Neural cell (in vitro differentiated cells): ENCODE measurements at regions not wholly inside any gene's neighbourhood (a gene's known extent, or its start where the extent isn't known, plus 50 kb on each side); places are given as distances from the start of the nearest gene placed in this dataset.

Experiments used
- H2AFZ ChIP-seq: fragments of 200-600, 300-800 bp; sonication (generic), shearing (Covaris generic); 2 replicates; pipeline ENCODE4 v1.6.0; 2014; ENCODE audit warnings: low read depth, mild to moderate bottlenecking, antibody characterized with exemption, low read length, moderate library complexity
- H3F3A ChIP-seq: fragments of 200-600 bp; shearing (Covaris generic); 2 replicates; pipeline ENCODE4 v1.6.1; 2016; ENCODE audit warnings: mild to moderate bottlenecking, moderate library complexity, mixed read lengths, antibody characterized with exemption, low read length; ENCODE audit not compliant: insufficient read depth, poor library complexity, severe bottlenecking
- H3K27ac ChIP-seq: fragments of 200-600, 300-800 bp; sonication (generic), shearing (Covaris generic); 2 replicates; pipeline ENCODE4 v1.5.1; 2014; ENCODE audit warnings: mild to moderate bottlenecking, low read length, moderate library complexity
- H3K27me3 ChIP-seq: fragments of 300-800, 200-600 bp; sonication (generic), shearing (Covaris generic); 2 replicates; pipeline ENCODE4 v1.6.0; 2014; ENCODE audit warnings: mild to moderate bottlenecking, low read depth, low read length, moderate library complexity; ENCODE audit not compliant: insufficient read depth
- H3K36me3 ChIP-seq: fragments of 300-800, 200-600 bp; sonication (generic), shearing (Covaris generic); 2 replicates; pipeline ENCODE4 v1.5.1; 2014; ENCODE audit warnings: mild to moderate bottlenecking, antibody characterized with exemption, low read length, moderate library complexity; ENCODE audit not compliant: insufficient read depth
- H3K4me2 ChIP-seq: fragments of 300-800, 200-600 bp; sonication (generic), shearing (Covaris generic); 2 replicates; pipeline ENCODE4 v1.6.0; 2014; ENCODE audit warnings: mild to moderate bottlenecking, low read length
- H3K4me3 ChIP-seq: fragments of 300-800, 200-600 bp; sonication (generic), shearing (Covaris generic); 2 replicates; pipeline ENCODE4 v1.5.1; 2014; ENCODE audit warnings: mild to moderate bottlenecking, low read length, moderate library complexity
- H3K79me2 ChIP-seq: fragments of 200-600 bp; shearing (Covaris generic); replicated peaks from 2 replicates; pipeline ENCODE4 v1.6.0; 2014; ENCODE audit warnings: mild to moderate bottlenecking, low read length, moderate library complexity; ENCODE audit not compliant: insufficient read depth
- H3K9ac ChIP-seq: fragments of 300-800, 200-600 bp; sonication (generic), shearing (Covaris generic); 2 replicates; pipeline ENCODE4 v1.6.1; 2016; ENCODE audit warnings: mild to moderate bottlenecking, low read length, mixed read lengths
- H3K9me2 ChIP-seq: fragments of 200-600 bp; shearing (Covaris generic); 2 replicates; pipeline ENCODE4 v1.6.1; 2016; ENCODE audit warnings: mild to moderate bottlenecking, low read length, mixed read lengths; ENCODE audit not compliant: insufficient read depth
- H3K9me3 ChIP-seq: fragments of 200-600, 300-800 bp; sonication (generic), shearing (Covaris generic); 2 replicates; pipeline ENCODE4 v1.6.1; 2016; ENCODE audit warnings: mild to moderate bottlenecking, mixed run types, low read length, moderate library complexity, mixed read lengths
- H4K20me1 ChIP-seq: fragments of 200-600 bp; shearing (Covaris generic); 2 replicates; pipeline ENCODE4 v1.6.1; 2016; ENCODE audit warnings: mild to moderate bottlenecking, mixed run types; ENCODE audit not compliant: insufficient read depth
- CTCF ChIP-seq: fragments of 450-650 bp; IDR thresholded peaks from 2 replicates; pipeline ENCODE4 v1.5.1; 2014; ENCODE audit warnings: antibody characterized with exemption, mild to moderate bottlenecking, moderate library complexity; ENCODE audit not compliant: poor library complexity, severe bottlenecking
- EP300 ChIP-seq: fragments of 450-650 bp; conservative IDR thresholded peaks from 2 replicates; pipeline ENCODE4 v1.6.1; 2014; ENCODE audit warnings: antibody characterized with exemption, mild to moderate bottlenecking, moderate library complexity; ENCODE audit not compliant: poor library complexity, severe bottlenecking
- EZH2 ChIP-seq: fragments of 200-600, 300-800 bp; shearing (Covaris generic), sonication (generic); IDR thresholded peaks from 2 replicates; pipeline ENCODE4 v1.6.1; 2014; ENCODE audit warnings: antibody characterized with exemption, low read length, borderline replicate concordance, mild to moderate bottlenecking; ENCODE audit not compliant: insufficient read depth, poor library complexity, severe bottlenecking
- MXI1 ChIP-seq: fragments of 450-650 bp; conservative IDR thresholded peaks from 2 replicates; pipeline ENCODE4 v1.6.1; 2014; ENCODE audit warnings: antibody characterized with exemption, mild to moderate bottlenecking; ENCODE audit not compliant: poor library complexity, severe bottlenecking
- POLR2AphosphoS5 ChIP-seq: IDR thresholded peaks from 2 replicates; pipeline ENCODE4 v1.6.1; 2012
- RAD21 ChIP-seq: fragments of 450-650 bp; conservative IDR thresholded peaks from 2 replicates; pipeline ENCODE4 v1.6.1; 2014; ENCODE audit warnings: antibody characterized with exemption, mild to moderate bottlenecking, moderate library complexity
- REST ChIP-seq: IDR thresholded peaks from 2 replicates; pipeline ENCODE4 v1.6.1; 2012; ENCODE audit warnings: borderline replicate concordance
- SMC3 ChIP-seq: fragments of 450-650 bp; conservative IDR thresholded peaks from 2 replicates; pipeline ENCODE4 v1.6.1; 2014; ENCODE audit warnings: antibody characterized with exemption, mild to moderate bottlenecking, moderate library complexity; ENCODE audit not compliant: poor library complexity
- TAF1 ChIP-seq: IDR thresholded peaks from 2 replicates; pipeline ENCODE4 v1.6.1; 2012; ENCODE audit warnings: low read depth

GRCh38 chr10:105992928-105993327, 1171.6 kb downstream of the SORCS1 start:
- H3K4me2 ChIP-seq, result no peak overlapping the region
- H3K9me3 ChIP-seq, result no peaks in the 10 kb centered on the region
- no peak for TF ChIP-seq REST
- TF ChIP-seq SMC3, result no peak
- TF ChIP-seq POLR2AphosphoS5, result no peak
- TF ChIP-seq EZH2, result no peak
- TF ChIP-seq CTCF, result no peak
- TF ChIP-seq EP300, result no peak
- no peak for TF ChIP-seq TAF1
- TF ChIP-seq RAD21, result no peak
- TF ChIP-seq MXI1, result no peak
- no peaks in the 10 kb centered on the region for H3K36me3 ChIP-seq
- no peak overlapping the region for H3K27ac ChIP-seq
- no peak overlapping the region for H3K4me3 ChIP-seq
- no peaks in the 10 kb centered on the region for H3K27me3 ChIP-seq
- no peak overlapping the region for H2AFZ ChIP-seq
- no peaks in the 10 kb centered on the region for H4K20me1 ChIP-seq
- no peaks in the 10 kb centered on the region for H3K79me2 ChIP-seq
- no peaks in the 10 kb centered on the region for H3K9me2 ChIP-seq
- H3F3A ChIP-seq, result no peaks in the 10 kb centered on the region
- H3K9ac ChIP-seq, result no peak overlapping the region

- TF ChIP-seq POLR2AphosphoS5 (no peak), MXI1 (no peak), SMC3 (no peak), REST (no peak), EZH2 (no peak), EP300 (no peak), TAF1 (no peak), RAD21 (no peak), CTCF (no peak)
- Histone ChIP-seq H3K27ac (no peak overlapping the region), H4K20me1 (no peaks in the 10 kb centered on the region), H3K9me3 (no peaks in the 10 kb centered on the region), H3F3A (no peaks in the 10 kb centered on the region), H3K9ac (no peak overlapping the region), H3K27me3 (no peaks in the 10 kb centered on the region), H3K36me3 (no peaks in the 10 kb centered on the region), H3K9me2 (no peaks in the 10 kb centered on the region), H3K79me2 (no peaks in the 10 kb centered on the region), H3K4me2 (no peak overlapping the region), H2AFZ (no peak overlapping the region), H3K4me3 (no peak overlapping the region)
Observed at GRCh38 chr10:105990529-105990928, 1174.0 kb downstream of the SORCS1 start.
